Muscle of leg (tissue), 3 donors: ENCODE measurements at regions not wholly inside any gene's neighbourhood (a gene's known extent, or its start where the extent isn't known, plus 50 kb on each side); places are given as distances from the start of the nearest gene placed in this dataset.

Experiments used
- DNase-seq: peaks from one replicate; pipeline ENCODE4 v3.0.0; 2013
- H3K27ac ChIP-seq: one replicate; pipeline ENCODE4 v1.5.1; 2013; ENCODE audit warnings: mild to moderate bottlenecking, low read length, control low read depth
- H3K27me3 ChIP-seq: one replicate; pipeline ENCODE4 v1.6.1; 2013; ENCODE audit warnings: low read length; ENCODE audit not compliant: control insufficient read depth, insufficient read depth
- H3K36me3 ChIP-seq: one replicate; pipeline ENCODE4 v1.6.1; 2013; ENCODE audit warnings: low read length; ENCODE audit not compliant: control insufficient read depth, insufficient read depth
- H3K4me1 ChIP-seq: one replicate; pipeline ENCODE4 v1.6.1; 2013; ENCODE audit warnings: low read length; ENCODE audit not compliant: control insufficient read depth, insufficient read depth
- H3K4me3 ChIP-seq: one replicate; pipeline ENCODE4 v1.5.1; 2013; ENCODE audit warnings: low read length, control low read depth
- H3K9me3 ChIP-seq: replicated peaks from 2 replicates; pipeline ENCODE4 v1.6.1; 2013; ENCODE audit warnings: low read depth, low read length; ENCODE audit not compliant: control insufficient read depth
- WGBS: methylation state at CpG from one replicate; pipeline ENCODE4 v1.1.5; 2013; ENCODE audit warnings: missing lambda C conversion rate; ENCODE audit not compliant: insufficient coverage; 5-methylcytosine and 5-hydroxymethylcytosine counted together

- H3K27me3 ChIP-seq = no peaks in the 10 kb centered on the region
- peak; percentile 76 for DNase-seq
- no peak overlapping the region for H3K27ac ChIP-seq
- WGBS = no CpG with 5 or more reads among the region's 1 CpG
- H3K4me3 ChIP-seq = no peak overlapping the region
- no peaks in the 10 kb centered on the region for H3K9me3 ChIP-seq
- H3K36me3 ChIP-seq = no peaks in the 10 kb centered on the region
- H3K4me1 ChIP-seq = no peaks in the 10 kb centered on the region
Measured at GRCh38 chr16:8493972-8494371, 96.3 kb downstream of the TMEM114 start.

- Histone ChIP-seq H3K27ac (no peak overlapping the region), H3K4me1 (no peaks in the 10 kb centered on the region), H3K27me3 (no peaks in the 10 kb centered on the region), H3K4me3 (no peak overlapping the region), H3K9me3 (no peaks in the 10 kb centered on the region), H3K36me3 (no peaks in the 10 kb centered on the region)
- DNase-seq = no peak
Measured at GRCh38 chr16:8492690-8493089, 97.6 kb downstream of the TMEM114 start.

DNA sequence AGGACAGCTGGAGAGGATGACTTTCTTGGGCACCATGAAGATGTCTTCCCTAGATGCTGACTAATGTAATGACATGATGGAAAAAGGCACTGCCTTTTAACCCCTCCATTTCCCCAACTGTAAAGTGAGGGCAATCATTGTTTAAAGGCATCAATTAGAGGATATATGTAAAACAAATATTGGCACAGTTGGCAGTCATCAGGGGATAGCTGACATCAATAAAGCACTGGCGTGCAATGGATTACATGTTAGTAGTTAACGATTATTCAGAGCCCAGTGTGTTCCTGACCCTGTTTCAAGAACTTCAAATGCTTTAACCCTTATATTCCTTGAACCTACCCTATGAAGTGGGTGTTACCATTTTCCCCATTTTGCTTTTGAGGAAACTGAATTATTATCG, 100.7 kb downstream of the TMEM114 start:
- H3K27ac ChIP-seq = no peak overlapping the region
- H3K9me3 ChIP-seq = no peaks in the 10 kb centered on the region
- no peaks in the 10 kb centered on the region for H3K27me3 ChIP-seq
- no peak for DNase-seq
- H3K4me3 ChIP-seq = no peak overlapping the region
- no peaks in the 10 kb centered on the region for H3K36me3 ChIP-seq
- no peaks in the 10 kb centered on the region for H3K4me1 ChIP-seq
- WGBS = no CpG with 5 or more reads among the region's 3 CpGs

- 92% methylated on average over 1 of the region's 3 CpGs for WGBS
- Histone ChIP-seq H3K27ac (no peak overlapping the region), H3K4me3 (no peak overlapping the region), H3K36me3 (no peaks in the 10 kb centered on the region), H3K9me3 (no peaks in the 10 kb centered on the region), H3K27me3 (no peaks in the 10 kb centered on the region), H3K4me1 (no peaks in the 10 kb centered on the region)
- no peak for DNase-seq
Measured at GRCh38 chr16:8486985-8487384, 103.3 kb downstream of the TMEM114 start.

GRCh38 chr16:8483396-8483795, 106.9 kb downstream of the TMEM114 start:
- Histone ChIP-seq H3K36me3 (no peaks in the 10 kb centered on the region), H3K27ac (no peak overlapping the region), H3K4me1 (no peaks in the 10 kb centered on the region), H3K4me3 (no peak overlapping the region), H3K9me3 (no peaks in the 10 kb centered on the region), H3K27me3 (no peaks in the 10 kb centered on the region)
- WGBS = 80% methylated on average over 1 of the region's 8 CpGs
- no peak for DNase-seq

DNA sequence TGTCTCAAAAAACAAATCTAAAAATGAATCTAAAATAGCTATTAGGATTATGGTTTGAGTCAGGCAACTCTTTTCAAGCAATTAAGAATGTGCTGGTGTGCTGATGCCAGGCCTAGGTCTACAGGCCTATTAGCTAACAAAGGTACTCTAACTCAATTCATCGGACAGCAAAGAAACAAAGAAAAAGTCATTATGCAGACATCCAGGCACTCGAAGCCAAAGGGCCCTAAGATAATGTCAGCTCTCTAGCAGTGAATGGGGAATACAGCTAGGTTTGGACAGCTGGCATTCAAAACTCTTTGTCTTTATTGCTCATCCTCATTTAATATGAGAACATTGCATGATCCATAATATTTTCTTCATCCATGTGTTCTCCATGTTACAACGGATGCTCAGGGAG, 108.5 kb downstream of the TMEM114 start:
- DNase-seq = no peak
- no peaks in the 10 kb centered on the region for H3K27me3 ChIP-seq
- no peak overlapping the region for H3K27ac ChIP-seq
- WGBS = no CpG with 5 or more reads among the region's 3 CpGs
- no peaks in the 10 kb centered on the region for H3K36me3 ChIP-seq
- H3K9me3 ChIP-seq = no peaks in the 10 kb centered on the region
- H3K4me1 ChIP-seq = no peaks in the 10 kb centered on the region
- H3K4me3 ChIP-seq = no peak overlapping the region

DNA sequence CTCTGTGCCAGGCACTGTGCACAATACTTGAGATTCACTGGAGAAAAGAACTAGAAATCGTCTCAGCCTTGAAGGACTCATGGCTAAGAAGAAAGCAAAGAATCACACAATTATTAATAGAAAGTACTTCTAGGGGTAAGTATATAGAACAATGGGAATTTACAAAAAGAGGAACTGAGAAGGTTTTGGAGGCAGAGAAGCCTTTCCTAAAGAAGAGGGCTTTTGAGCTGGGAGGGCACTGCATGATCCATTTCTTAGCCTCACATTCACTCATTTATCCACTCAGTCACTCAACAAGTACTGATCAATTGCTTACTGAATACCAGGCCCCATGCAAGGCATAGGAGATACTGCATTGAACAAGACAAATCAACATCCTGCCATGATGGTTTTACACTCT, 113.5 kb downstream of the TMEM114 start:
- no peaks in the 10 kb centered on the region for H3K27me3 ChIP-seq
- H3K27ac ChIP-seq = no peak overlapping the region
- DNase-seq = no peak
- no peaks in the 10 kb centered on the region for H3K9me3 ChIP-seq
- H3K4me1 ChIP-seq = no peaks in the 10 kb centered on the region
- H3K36me3 ChIP-seq = no peaks in the 10 kb centered on the region
- no CpG with 5 or more reads among the region's 1 CpG for WGBS
- H3K4me3 ChIP-seq = no peak overlapping the region

- Histone ChIP-seq H3K27ac (no peak overlapping the region), H3K4me1 (no peaks in the 10 kb centered on the region), H3K9me3 (no peaks in the 10 kb centered on the region), H3K4me3 (no peak overlapping the region), H3K36me3 (no peaks in the 10 kb centered on the region), H3K27me3 (no peaks in the 10 kb centered on the region)
- DNase-seq = no peak
- 11% methylated on average over 4 of the region's 9 CpGs for WGBS
Measured at GRCh38 chr16:8474587-8474986, 115.7 kb downstream of the TMEM114 start.

DNA sequence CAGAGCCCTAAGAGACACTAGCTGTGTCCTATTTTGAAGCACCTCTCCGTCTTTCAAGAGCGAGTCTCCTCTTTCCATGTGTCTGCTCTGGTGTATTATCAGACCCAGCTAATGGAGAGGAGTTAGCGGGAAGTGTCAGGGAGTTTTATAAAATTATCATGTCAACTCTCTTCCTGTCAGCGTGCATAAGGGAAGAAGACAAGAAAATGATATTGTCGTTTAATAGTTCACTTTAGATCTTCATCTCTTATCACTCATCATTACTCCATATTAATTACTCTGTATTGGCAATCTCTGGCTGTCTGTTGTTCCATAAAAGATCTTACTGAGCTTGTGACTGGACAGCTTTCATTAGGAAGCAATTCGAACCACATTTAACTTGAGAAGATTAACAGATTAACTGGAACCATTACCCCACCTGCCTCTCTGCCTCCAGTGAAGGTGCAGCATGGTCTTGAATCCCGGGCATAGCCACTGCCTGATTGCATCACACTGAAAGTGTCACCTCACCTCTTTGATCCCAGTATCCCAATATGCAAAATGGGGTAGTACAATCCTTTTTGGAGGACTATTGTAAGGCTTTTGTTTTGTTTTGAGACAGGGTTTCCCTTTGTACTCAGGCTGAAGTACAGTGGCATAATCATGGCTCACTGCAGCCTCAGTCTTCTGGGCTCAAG, 121.1 kb downstream of the TMEM114 start:
- Histone ChIP-seq H3K9me3 (no peaks in the 10 kb centered on the region), H3K27ac (no peak overlapping the region), H3K36me3 (no peaks in the 10 kb centered on the region), H3K4me1 (no peaks in the 10 kb centered on the region), H3K4me3 (no peak overlapping the region), H3K27me3 (no peaks in the 10 kb centered on the region)
- WGBS = 53% methylated on average over 2 of the region's 7 CpGs
- DNase-seq = no peak

- no peaks in the 10 kb centered on the region for H3K27me3 ChIP-seq
- H3K4me3 ChIP-seq = no peak overlapping the region
- no peaks in the 10 kb centered on the region for H3K4me1 ChIP-seq
- no peak overlapping the region for H3K27ac ChIP-seq
- DNase-seq = no peak
- H3K9me3 ChIP-seq = no peaks in the 10 kb centered on the region
- WGBS = no CpG with 5 or more reads among the region's 1 CpG
- H3K36me3 ChIP-seq = no peaks in the 10 kb centered on the region
Measured at GRCh38 chr16:8464979-8465378, 125.3 kb downstream of the TMEM114 start.

DNA sequence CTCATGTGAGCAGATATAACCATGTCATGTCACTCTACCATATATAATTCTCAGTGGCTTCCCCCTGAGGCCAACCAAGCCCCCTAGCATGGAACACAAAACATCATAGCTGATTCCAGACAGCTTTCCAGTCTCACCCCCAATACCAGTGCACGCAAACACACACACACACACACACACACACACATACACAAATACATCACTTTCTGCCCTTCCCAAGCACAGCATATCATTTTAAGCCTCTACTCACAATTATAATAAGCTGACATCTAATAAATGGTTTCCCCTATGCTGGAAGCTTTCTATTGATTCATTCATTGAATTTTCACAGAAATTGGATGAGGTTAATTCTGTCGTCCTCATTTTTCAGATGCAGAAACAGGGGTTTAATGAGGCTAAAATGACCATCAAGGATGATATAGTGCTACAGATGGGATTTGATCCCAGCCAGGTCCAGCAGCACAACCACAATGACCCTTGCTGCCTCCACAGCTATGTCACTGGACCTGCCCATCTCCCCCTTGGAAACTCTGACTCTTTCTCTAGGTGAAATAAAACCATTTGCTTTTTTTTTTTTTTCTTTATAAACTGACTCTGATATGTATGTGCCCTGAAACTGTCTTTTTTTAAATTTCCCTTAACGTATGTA, 131.1 kb downstream of the TMEM114 start:
- H3K27me3 ChIP-seq = no peaks in the 10 kb centered on the region
- H3K4me1 ChIP-seq = no peaks in the 10 kb centered on the region
- no peaks in the 10 kb centered on the region for H3K9me3 ChIP-seq

More for the DNA sequence above, 131.1 kb downstream of the TMEM114 start:
- H3K4me3 ChIP-seq = no peak overlapping the region
- WGBS = 50% methylated on average over 2 of the region's 3 CpGs
- no peak overlapping the region for H3K27ac ChIP-seq
- H3K36me3 ChIP-seq = no peaks in the 10 kb centered on the region
- no peak for DNase-seq
